Brain microvascular endothelial cell (primary cell): ENCODE measurements at regions not wholly inside any gene's neighbourhood (a gene's known extent, or its start where the extent isn't known, plus 50 kb on each side); places are given as distances from the start of the nearest gene placed in this dataset.

Experiments
- DNase-seq: peaks from one replicate; pipeline ENCODE4 v3.0.0-alpha.2; 2020
- H3K27ac ChIP-seq: fragments of 250-450 bp; sonication (Bioruptor Pico); 2 replicates; pipeline ENCODE4 v1.5.1; 2020; ENCODE audit warnings: mild to moderate bottlenecking, moderate library complexity
- H3K27me3 ChIP-seq: fragments of 250-450 bp; sonication (Bioruptor Pico); replicated peaks from 2 replicates; pipeline ENCODE4 v1.5.1; 2020; ENCODE audit warnings: mild to moderate bottlenecking
- H3K36me3 ChIP-seq: fragments of 250-450 bp; sonication (Bioruptor Pico); replicated peaks from 2 replicates; pipeline ENCODE4 v1.5.1; 2020; ENCODE audit warnings: mild to moderate bottlenecking
- H3K4me3 ChIP-seq: 2 replicates; pipeline ENCODE4 v1.5.1; 2011; ENCODE audit warnings: low read depth, mild to moderate bottlenecking, control low read depth, low read length, moderate library complexity
- CTCF ChIP-seq: IDR thresholded peaks from 2 replicates; pipeline ENCODE4 v1.5.1; 2011; ENCODE audit warnings: low read depth, mild to moderate bottlenecking, moderate library complexity, low read length, control low read depth, inconsistent platforms; ENCODE audit errors: missing control alignments
- in situ Hi-C: cut with HindIII; loops from 2 replicates; pipeline ENCODE4 v1.10.0; 2017; ENCODE audit warnings: low sequenced_read_pairs, low pct_ligation_motif_present

DNA sequence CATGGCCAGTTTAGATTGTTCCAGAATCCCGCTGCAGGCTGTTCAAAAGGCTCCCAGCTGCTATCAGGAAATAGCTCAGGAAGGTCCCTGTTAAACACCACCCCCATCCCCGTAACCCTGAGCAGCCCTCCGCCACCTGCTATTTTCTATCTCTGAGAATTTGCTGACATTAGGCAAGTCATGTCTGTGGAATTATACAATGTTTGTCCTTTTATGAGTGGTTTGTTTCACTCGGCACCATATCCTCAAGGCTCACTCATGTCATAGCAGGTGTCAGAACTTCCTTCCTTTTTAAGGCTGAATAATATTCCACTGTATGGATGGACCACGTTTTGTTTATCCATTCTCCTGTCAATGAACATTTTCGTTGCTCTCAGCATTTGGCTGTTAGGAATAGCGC, 164.3 kb upstream of the FOXF1 start:
- no peaks in the 10 kb centered on the region for H3K27me3 ChIP-seq
- TF ChIP-seq CTCF: no peak
- in situ Hi-C loops: loop anchor here (25.0 kb wide), 1 partner anchor 166 kb away; the partner anchor contains the start of gene FOXF1
- H3K4me3 ChIP-seq: no peak overlapping the region
- DNase-seq: no peak
- no peak overlapping the region for H3K27ac ChIP-seq
- no peaks in the 10 kb centered on the region for H3K36me3 ChIP-seq

- Histone ChIP-seq H3K27ac (no peak overlapping the region), H3K4me3 (no peak overlapping the region), H3K36me3 (no peaks in the 10 kb centered on the region), H3K27me3 (no peaks in the 10 kb centered on the region)
- TF ChIP-seq CTCF: no peak
- DNase-seq: no peak
- in situ Hi-C loops: loop anchor here (25.0 kb wide), 1 partner anchor 165 kb away; the partner anchor contains the start of gene FOXF1
These were observed 163.2 kb upstream of the FOXF1 start for GRCh38 chr16:86347090-86347489.

GRCh38 chr16:86347916-86348555, 162.3 kb upstream of the FOXF1 start:
- Histone ChIP-seq H3K36me3 (no peaks in the 10 kb centered on the region), H3K27me3 (no peaks in the 10 kb centered on the region), H3K4me3 (no peak overlapping the region), H3K27ac (no peak overlapping the region)
- no peak for DNase-seq
- no peak for TF ChIP-seq CTCF
- in situ Hi-C loops: loop anchor here (25.0 kb wide), 1 partner anchor 164 kb away; the partner anchor contains the start of gene FOXF1

DNA sequence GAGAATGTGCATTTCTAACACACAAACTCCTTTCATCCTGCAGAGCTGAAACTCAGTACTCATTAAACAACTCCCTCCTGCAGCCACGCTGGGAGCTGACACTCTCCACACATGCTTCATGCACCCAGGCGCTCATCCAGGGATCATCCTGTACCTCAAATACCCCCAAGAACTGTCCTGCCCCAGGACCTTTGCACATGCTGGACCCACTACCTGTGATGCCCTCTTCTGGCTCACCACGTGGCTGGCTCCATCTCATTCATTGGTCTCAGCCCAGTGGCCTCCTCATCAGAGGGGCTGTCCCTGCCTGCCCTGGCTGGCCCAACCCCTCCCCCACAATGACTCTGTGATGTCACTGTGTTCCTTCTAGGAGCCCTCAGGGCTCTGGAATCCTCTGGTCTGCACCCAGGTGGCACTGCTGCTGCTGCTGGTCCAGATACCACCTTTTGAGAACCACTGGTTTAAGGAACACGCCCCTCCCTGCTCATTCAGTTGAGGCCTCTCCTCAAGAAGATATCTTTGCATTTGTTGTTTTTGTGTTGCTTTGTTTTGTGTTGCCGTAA, 160.9 kb upstream of the FOXF1 start:
- TF ChIP-seq CTCF: no peak
- Histone ChIP-seq H3K27me3 (no peaks in the 10 kb centered on the region), H3K27ac (no peak overlapping the region), H3K36me3 (no peaks in the 10 kb centered on the region), H3K4me3 (no peak overlapping the region)
- DNase-seq: no peak
- in situ Hi-C loops: loop anchor here (25.0 kb wide), 1 partner anchor 163 kb away; the partner anchor contains the start of gene FOXF1

DNA sequence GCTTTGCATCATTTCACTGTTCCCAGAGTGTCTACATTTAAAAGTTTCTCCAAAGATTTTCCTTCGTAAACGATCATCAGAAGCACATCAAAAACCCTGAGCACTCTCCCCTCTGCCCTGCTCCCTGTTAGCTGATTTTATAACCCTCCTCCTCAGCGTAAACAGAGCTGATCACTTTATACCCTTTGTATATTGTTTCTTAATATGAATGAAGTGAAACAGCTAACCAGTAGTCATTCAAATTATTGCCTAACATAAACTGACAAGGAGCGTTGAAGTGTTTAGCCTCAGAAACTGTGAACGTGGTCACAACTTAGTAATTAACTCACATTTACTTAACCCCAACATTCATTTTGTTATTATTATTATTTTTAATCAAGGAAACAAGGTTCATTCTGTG, 160.0 kb upstream of the FOXF1 start:
- no peaks in the 10 kb centered on the region for H3K27me3 ChIP-seq

More for the DNA sequence above, 160.0 kb upstream of the FOXF1 start:
- H3K36me3 ChIP-seq: no peaks in the 10 kb centered on the region
- H3K4me3 ChIP-seq: no peak overlapping the region
- no peak overlapping the region for H3K27ac ChIP-seq
- no peak for DNase-seq
- TF ChIP-seq CTCF: no peak
- in situ Hi-C loops: no loop called here
